SK-N-DZ (cell line): ENCODE measurements at regions not wholly inside any gene's neighbourhood (a gene's known extent, or its start where the extent isn't known, plus 50 kb on each side); places are given as distances from the start of the nearest gene placed in this dataset.
"Not testable (repeated sequence)": the region's sequence is repeated elsewhere in the genome, so short reads cannot be mapped to it uniquely, and the experiment has no call there.

Experiments
- DNase-seq: peaks from one replicate; pipeline ENCODE4 v3.0.0-alpha.2; 2015; ENCODE audit warnings: low spot score

GRCh38 chr12:29961231-29961630 is 177.5 kb upstream of the TMTC1 start:
- no peak for DNase-seq

DNA sequence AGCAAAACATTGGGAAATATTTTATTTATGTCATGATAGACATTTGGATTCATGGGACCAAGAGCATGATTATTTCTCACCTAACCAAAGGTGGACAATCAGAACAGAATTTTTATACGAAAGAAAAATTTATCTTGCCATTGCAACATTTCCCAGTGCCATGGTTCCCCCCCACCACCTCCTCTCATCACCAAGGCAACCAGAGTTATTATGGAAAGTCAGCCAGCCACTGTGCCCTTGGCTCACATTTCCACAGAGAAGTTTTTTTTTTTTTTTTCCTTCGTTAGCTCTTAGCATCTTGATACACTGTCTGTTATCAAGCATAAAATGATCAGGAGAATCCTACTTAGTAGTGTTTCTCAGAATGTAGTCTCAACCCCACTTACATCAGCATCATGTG is 176.4 kb upstream of the TMTC1 start:
- no peak for DNase-seq

DNA sequence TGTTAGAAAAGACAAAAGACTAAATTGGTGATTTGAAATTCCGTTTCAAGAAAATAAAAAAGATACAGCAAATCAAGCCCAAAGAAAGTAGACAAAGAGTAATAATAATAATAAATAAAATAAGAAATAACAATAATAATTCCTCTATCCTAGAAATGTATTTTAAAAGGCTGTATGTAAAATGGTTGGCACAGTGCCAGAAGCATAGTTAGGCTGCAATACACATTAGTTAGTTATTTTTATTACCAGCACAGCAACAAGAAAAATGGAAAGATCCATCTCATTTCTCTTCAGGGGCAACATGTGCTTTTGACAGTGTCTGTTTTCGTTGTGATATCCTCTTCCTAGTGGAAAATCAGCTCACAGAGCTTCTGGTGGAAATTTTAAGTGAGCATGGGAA is 174.1 kb upstream of the TMTC1 start:
- DNase-seq, result no peak

DNA sequence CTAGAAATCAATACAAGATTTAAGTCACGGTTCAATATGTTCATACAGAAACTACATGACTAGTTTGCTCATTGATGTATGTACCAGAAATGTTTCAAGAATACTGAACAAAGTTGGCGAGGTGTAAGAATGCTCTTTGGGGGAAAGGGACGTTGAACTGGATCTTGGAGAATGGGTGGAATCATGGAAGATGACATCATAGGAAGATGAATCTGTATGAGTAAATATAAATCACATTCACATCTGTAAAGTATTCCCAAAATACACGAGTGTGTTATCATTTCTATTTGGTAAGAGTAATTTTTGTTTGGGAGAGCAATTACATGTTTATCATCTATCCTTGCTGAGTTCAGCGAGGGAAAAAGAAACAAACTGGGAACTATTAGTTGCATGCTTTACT is 162.2 kb upstream of the TMTC1 start:
- DNase-seq, result no peak

DNA sequence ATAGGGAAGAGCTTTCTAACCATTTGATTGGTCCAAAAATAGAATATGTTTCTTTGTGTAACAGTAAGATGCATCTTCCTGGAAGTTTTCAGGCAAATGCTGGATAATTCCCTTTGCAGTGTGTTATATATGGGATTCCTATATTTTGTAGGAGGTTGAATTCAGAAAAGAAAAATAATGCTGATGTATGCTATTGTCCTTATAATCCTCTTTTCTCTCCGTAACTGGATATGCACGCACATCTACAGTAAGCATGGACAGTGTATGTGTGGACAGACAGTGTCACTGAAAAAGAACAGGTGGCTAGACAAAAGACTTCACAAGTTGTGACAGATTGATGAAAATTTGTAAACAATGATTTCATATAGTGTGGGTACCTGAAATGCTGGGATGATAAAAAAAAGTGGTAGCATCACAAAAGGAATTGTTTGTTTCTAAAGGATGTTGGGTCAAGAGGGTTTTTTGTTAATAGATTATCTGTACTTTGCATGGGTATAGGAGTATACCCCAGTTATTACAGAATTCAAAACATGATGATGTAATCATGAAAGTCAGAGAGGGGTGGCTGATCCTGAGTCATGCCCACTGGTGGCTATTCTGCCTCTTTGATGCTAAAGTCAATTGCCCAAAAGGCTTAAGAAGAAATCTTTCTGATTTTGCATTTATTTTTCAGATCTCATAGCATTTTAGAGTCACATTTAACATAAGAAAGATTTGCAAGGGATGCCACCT is 160.7 kb upstream of the TMTC1 start:
- no peak for DNase-seq

GRCh38 chr12:29943683-29944082 is 159.9 kb upstream of the TMTC1 start:
- no peak for DNase-seq

- DNase-seq, result no peak
Measured at GRCh38 chr12:29940811-29941210, 157.1 kb upstream of the TMTC1 start.

GRCh38 chr12:29930503-29930902 is 146.8 kb upstream of the TMTC1 start:
- no peak for DNase-seq

GRCh38 chr12:29929295-29929694 is 145.6 kb upstream of the TMTC1 start:
- no peak for DNase-seq

DNA sequence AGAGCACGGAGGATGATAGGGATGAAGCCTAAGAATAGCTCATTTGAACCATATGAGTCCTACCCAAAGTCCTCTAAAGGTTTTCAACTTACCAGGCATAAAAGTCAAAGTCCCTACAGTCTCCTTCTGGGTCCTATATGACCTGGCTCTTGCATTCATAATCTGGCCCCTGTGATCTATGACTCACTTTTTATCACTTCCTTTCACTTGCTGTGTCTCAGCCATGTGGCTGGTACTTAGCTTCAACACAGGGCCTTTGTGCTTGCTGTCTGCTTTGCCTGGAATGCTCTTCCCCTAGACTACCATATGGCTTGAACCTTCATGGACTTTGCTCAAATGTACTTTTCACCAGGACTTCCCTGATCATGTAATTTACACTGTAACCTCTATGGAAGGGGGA is 137.6 kb upstream of the TMTC1 start:
- peak; percentile 86 for DNase-seq

- no peak for DNase-seq
Measured at GRCh38 chr12:29908157-29908556, 124.4 kb upstream of the TMTC1 start.

DNA sequence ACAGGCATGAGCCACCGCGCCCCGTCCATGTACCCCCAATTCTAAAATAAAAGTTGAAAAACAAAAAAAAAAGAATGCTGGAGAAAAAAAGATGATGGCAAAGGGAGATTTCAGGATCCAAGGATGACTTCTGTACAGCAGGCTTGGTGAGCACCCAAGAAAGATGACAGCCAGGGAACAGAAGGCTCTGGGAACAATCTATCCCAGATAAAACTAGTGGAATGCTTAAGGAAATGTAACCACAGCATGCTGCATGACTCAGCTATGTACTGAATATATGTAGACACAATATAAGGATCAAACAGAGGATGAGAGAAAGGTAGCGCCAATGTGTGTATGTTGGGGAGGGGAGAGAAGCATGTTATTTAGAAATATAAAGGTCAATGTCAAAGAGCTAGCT is 123.7 kb upstream of the TMTC1 start:
- DNase-seq, result no peak

GRCh38 chr12:29902043-29902442 is 118.3 kb upstream of the TMTC1 start:
- DNase-seq, result no peak

GRCh38 chr12:29901585-29901984 is 117.8 kb upstream of the TMTC1 start:
- DNase-seq, result no peak

- no peak for DNase-seq
Measured at GRCh38 chr12:29899212-29899931, 115.6 kb upstream of the TMTC1 start.

DNA sequence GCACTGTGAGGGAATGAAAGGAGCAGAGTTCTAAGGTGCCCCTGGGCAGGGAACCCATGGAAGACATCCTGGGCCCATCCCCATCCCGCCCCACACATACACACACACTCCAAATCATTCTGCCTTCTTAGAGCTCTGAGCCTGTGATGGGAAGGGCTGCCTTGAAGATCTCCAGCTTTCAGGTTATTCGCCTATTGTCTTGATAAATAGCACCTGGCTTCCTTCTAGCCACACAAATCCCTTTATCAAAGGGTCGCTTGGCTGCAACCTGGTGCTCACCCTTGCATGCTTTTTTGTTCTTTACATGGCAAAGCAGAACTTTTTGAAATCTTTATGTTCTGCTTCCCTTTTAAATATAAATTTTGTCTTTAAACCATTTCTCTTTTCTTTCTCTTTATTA is 112.2 kb upstream of the TMTC1 start:
- DNase-seq, result no peak

DNA sequence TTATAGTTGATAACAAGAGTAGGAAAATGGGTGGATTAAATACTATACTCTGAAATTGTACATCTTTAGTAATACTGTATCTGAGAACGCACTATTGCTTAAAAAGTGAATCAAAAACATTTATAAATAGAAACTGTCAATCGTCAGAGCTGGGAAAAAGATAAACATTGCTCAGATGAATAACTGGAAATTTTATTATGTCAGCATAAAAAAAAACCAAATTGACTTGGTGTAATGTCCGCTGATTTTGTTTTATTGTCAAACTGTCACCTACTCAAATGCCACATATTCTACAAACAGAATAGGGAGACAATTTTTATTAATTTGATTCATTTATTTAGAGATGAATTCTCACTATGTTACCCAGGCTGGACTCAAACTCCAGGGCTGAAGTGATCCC is 109.3 kb upstream of the TMTC1 start:
- no peak for DNase-seq

DNA sequence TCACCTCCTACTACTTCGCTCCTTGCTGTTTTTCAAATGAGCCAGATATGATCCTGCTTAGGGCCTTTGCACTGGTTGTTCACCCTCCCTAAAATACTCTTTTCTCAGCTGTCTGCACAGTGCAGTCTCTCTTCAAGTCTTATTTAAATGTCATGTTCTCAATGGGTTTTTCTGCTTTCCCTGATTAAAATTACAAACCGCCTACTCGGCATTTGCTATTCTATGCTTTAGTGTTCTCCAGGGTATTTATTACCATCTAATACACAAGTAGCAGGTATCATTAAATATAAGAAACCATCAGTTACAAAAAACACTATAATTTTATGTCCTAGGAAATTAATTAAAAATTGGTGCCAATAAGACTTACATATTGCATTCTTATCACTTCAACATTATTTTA is 108.0 kb upstream of the TMTC1 start:
- no peak for DNase-seq

- DNase-seq, result peak; percentile 72
Measured at GRCh38 chr12:29889737-29890136, 106.0 kb upstream of the TMTC1 start.

- no peak for DNase-seq
Measured at GRCh38 chr12:29888777-29889176, 105.0 kb upstream of the TMTC1 start.

GRCh38 chr12:29884957-29885356 is 101.2 kb upstream of the TMTC1 start:
- not testable (repeated sequence) for DNase-seq

DNA sequence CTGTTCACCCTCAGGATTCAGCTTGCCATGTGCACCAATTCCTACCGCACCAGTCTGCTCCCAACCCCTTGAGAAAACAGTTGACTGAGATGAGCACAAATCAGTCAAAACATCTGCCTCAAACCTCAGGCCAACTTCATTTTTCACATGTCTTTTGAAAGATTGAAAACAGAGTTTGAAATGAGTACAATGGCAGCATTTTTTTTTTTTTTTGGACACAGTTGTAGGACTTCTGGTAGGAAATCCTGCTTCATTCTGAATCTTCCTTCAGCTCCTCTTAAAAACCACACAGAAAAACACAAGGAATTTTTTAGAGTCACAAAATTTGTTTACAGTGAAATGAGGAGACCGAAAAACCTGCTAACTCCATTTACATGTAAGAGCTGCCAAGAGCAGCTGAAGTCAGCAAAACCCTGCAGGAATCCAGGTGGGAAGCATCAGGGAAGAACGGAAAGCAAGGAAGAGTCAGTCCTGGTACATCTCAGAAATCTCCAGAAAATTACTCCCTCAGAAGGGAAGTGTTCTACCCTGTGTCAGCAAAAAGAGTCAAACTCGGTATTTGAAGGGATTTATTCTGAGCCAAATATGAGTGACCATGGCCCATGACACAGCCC is 100.3 kb upstream of the TMTC1 start:
- DNase-seq, result no peak

GRCh38 chr12:29883525-29883924 is 99.8 kb upstream of the TMTC1 start:
- no peak for DNase-seq
